HG02588 (cell line): ENCODE measurements at regions not wholly inside any gene's neighbourhood (a gene's known extent, or its start where the extent isn't known, plus 50 kb on each side); places are given as distances from the start of the nearest gene placed in this dataset.
"Not testable (repeated sequence)": the region's sequence is repeated elsewhere in the genome, so short reads cannot be mapped to it uniquely, and the experiment has no call there.

ENCODE experiments used
- ATAC-seq: cut with Tn5 transposase; IDR thresholded peaks from one replicate; pipeline ENCODE4 v1.9.1; 2021; ENCODE audit warnings: mild to moderate bottlenecking, moderate library complexity; ENCODE audit not compliant: unreplicated experiment

DNA sequence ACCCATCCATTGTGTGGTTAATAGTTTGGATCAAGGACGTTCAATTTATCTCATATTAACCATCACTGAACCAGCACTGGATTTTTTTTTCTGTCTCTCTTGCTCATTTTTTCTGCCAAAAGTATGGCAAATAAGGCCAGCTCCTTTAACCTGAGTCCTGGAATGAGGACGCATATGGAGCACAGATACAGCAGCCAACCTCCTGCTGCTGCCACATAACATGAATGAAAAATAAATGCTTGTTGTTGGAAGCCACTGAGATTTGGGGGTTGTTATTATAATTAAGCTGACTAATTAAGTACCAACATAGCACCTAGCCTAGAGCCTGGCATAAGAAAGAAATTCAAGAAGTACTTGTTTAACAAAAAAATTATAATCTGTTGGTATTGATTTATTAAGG, 335.3 kb upstream of the DUSP10 start:
- ATAC-seq: no peak

DNA sequence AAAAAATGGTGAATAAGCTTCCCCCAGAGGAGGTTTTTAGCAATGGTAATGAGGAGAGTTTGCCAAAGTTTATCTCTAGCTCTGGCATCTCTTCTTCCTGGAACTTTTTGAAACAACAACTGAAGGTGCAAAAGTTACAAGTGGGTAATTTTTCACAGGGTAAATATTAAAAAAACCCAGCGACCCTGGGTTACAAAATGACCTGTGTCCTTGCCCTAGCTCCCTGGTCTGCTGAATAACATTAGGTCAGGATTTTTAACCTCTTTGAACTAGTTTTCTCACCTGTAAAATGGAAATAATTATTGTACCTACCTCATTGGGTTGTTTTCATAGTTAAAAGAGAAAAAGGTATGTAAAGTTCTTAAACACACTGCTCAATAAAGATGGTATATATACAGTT, 332.4 kb upstream of the DUSP10 start:
- no peak for ATAC-seq

DNA sequence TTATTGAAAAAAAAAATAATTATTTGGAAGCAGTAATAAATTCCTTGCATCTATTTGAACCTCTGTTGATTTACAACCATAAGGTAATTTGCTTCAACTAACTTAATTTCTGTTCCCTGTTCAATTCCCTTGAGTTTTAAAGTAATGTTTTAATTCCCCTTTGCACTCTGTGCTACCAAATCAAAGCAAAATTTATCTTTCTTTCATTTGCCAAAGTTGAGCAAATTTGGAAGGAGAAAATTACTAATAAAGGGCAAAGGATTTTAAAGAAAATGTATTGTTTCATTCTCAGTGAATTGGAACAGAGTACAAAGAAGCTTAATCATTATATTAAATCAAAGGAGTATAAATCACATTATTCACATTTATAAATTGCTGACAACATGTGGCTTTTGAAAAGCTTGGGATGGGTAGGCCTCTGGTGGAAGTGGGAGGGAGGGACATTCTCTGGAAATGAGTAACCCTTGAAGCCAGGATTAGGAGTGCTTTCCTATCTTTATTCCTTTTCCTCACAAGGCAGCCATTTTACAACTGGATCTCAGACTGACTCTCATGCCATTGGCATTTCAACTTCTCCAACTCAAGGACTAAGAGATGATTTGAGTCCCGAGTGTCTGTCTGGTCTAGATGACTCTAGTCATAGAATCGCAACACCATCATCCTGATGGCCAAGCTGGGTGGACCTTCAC, 331.6 kb upstream of the DUSP10 start:
- no peak for ATAC-seq

DNA sequence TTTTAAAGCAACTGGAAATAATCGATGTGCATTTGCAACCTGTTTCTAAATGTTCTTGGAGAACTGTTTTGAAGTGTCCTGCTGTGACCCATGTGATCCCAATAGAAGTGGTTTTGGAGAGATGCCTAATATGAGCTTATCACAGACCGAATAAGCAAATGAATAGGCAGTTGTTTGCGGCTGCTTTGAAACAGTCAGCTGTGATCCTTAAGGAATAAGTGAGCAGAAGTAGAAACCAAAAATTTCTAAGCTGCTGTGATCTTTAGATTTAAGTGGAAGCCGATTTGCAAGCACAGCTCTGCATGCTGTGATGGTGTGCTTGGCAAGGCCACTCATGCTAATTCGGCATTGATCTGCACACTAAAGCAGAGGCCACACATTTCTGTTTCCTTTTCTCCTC, 329.5 kb upstream of the DUSP10 start:
- no peak for ATAC-seq

DNA sequence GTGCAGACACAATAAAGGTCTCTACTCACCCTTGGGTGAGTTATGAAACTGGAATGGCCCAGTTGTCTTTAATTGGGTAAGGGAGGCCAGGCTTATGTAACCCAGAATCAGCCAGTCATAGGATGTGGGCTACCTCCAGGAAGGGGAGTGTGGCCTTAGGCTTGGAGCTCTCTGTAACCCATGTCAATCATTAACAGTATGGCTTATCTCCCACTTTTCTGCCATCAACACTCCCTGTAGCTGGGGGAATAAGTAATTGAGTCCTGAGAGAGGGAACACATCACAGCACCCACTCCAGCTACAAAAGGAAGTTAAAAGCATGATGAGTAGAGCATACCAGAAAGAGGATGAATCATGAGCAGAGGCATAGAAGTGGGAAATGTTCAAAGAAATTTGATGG, 327.0 kb upstream of the DUSP10 start:
- no peak for ATAC-seq

DNA sequence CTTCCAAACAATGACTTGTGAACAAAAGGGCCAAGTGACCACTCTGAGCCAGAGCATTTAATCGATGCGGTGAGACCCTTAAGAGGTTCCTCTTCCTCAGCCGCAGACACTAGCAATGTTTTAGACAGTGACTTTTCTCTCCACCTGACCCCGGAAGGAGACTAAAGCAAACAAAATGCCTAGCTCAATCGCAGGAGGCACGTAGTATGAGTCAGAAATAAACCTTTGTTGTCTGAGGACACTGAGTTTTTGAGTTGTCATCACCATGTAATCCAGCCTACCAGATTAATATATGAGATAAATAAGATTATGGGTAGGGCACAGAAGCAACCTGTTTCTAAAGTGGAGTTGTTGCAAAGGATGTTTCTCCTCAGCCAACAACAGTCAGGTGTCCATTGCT, 326.2 kb upstream of the DUSP10 start:
- no peak for ATAC-seq

DNA sequence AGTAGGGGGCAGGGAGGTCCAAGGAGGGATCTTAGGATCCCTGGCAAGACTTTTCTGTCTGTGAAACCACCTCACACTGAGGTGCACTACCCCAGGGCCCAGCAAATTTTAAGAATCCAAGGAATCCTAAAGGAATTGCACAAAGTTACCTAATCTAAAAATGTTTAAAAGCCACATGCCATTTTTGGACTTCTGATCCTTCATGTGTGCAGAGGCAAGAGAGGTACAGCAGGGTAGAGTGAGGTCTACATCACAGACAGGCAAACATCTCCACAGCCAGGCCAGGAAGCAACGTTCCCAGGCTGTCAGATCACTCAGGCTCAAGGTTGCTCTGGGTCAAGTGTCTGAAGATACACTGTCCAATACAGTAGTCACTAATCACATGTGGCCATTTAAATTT, 324.6 kb upstream of the DUSP10 start:
- no peak for ATAC-seq

DNA sequence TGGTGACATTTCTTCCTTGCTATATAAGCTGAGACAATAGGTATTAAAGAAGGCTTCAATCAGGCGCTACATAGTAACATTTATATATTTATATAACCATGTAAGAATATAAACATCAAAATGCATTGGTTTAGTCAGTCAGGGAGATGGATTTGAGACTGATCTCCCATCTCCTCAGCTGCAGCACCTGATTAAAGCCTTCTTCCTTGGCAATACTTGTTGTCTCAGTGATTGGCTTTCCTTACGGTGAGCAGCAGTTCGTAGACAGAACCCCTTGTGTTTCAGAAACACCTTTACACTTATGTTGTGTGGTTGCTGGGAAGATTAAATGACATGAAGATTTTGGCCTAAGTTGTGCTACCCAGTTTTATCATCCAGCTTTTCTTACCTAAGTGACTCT, 323.3 kb upstream of the DUSP10 start:
- no peak for ATAC-seq

DNA sequence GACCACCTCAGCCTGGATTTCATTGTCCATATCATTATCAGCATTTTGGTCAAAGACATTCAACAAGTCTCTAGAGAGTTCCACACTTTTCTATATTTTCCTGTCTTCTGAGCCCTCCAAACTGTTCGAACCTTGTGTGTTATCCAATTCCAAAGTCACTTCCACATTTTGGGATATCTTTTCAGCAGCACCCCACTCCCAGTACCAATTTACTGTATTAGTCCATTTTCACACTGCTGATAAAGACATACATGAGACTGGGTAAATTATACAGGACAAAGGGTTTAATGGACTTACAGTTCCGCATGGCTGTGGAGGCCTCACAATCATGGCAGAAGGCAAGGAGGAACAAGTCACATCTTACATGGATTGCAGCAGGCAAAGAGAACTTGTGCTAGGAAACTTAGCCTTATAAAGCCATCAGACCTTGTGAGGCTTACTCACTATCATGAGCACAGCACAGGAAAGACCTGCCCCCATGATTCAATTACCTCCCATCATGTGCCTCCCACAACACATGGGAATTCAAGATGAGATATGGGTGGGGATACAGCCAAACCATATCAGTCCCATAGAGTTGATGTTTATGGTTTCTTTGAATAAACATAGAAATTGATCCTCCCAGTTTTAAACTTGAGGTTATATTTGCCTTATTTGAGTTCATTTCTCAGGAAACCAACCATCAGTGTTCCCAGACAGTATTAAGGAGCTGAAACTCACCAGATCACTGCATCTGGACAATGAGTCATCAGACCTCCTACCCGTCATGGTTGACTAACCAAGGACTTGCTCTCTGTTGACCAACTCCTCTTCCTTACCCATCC, 322.7 kb upstream of the DUSP10 start:
- ATAC-seq: no peak

DNA sequence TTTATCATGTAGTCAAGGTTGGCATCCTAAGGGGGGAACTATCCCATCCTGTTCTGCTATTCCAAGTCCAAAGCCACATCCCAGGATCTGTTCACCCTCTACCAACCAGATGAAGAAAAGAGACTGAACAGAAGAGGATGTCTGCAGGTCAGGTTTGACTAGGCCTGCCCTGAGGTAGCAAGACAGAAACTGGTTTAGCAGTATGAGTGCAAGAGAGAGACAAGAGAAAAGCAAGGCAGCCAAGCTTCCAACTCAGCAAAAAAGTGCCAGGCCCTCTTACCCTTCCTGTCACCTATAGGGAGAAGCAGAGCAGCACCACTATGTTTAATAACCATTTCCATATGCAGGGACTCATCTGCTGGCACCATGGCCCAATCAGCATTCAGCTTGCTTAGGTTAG, 320.8 kb upstream of the DUSP10 start:
- no peak for ATAC-seq

DNA sequence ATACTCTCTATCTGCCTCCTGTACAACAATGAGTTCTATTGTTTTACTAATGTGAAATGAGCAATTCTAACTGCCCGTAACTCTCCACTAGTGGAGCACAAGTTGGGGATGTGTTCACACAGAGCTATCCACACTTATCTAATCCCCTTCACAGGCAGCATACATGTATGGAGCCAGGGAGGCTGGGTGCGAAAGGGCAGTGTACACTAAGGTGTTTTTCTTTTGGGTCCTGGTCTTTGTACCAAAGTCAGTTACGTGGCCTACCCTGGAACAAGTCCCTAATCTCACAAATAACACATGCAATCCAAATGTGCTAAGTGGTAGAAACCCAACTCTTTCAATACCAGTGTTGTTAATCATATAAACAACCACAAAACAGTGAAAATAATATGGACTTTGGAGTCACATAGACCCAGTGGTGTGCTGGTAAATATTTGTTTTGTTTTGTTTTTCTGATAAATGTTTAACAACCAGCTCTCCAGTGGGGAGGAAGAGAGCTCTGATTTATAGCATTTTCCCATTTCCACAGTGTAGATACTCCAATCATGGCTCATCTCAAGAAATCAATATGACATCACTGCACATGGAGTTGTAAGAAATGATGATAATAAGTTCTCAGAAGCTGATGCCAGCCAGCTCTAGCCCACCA, 319.9 kb upstream of the DUSP10 start:
- ATAC-seq: no peak

DNA sequence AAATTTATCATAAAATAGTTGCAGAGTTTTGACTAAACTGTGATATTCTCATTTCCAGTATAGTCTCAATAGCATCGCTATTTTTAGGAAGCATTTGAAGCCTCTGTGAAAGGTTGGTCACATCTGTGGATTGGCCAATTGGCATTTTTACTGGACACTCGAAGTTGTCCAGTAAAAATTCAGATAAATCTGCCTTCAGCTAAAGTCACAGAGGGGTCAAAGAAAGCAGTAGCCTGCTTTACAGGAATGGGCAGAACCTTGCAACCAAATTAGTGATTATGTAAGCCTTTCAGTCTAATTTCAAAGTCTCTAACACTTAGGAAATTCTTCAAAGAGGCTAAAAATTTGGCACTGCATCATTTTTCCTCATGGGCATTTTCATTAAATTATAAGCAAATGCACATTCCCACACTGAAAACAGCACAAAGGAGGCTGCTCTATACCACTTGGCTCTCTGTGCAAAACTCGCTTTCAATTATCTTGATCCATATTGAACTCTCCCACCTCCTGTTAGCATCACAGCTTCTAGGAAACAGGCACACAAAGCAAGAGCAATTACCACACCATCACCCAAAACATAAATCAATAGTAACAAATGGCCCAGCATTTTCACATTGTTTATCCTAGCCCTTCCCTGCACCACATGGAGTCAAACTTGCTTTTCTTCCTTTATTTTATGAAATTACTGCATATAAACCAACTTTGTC, 318.5 kb upstream of the DUSP10 start:
- no peak for ATAC-seq

DNA sequence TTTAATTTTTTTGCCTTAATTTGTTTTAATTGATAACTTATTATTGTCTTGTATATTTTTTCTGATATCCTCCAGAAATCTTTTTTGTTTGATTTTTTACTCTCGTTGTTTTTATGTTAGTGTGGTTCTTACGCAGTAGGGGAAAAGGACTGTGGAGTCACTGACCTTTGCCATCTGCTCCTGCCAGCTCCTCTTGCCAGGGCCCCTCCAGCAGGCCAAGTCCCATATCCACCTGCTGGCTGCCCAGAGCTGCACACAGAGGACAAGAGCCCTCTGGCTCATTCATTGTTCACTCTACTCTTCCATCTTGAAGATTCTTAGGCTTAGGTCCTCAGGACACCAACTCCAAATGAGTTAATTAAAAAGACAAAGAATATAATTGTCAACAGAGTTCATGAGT, 316.4 kb upstream of the DUSP10 start:
- ATAC-seq: no peak

DNA sequence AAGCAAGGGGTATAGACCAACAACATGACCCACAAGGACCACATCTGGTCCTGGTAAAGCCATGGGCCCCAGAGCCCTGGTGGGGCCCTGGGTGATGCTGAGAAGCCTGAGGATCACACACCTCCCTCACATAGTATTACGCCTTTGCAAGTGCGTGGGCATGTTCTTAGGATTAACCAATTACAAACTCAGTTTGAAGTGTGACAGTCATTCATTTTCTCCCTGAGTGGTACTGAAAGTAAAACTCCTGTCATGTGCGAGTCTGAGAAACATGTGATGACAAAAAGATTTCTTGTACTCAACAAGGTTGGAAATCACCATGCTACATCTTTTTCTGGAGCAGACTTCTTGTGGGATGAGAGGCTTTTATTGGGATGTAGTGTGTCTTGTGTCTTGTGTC, 315.3 kb upstream of the DUSP10 start:
- ATAC-seq: no peak

DNA sequence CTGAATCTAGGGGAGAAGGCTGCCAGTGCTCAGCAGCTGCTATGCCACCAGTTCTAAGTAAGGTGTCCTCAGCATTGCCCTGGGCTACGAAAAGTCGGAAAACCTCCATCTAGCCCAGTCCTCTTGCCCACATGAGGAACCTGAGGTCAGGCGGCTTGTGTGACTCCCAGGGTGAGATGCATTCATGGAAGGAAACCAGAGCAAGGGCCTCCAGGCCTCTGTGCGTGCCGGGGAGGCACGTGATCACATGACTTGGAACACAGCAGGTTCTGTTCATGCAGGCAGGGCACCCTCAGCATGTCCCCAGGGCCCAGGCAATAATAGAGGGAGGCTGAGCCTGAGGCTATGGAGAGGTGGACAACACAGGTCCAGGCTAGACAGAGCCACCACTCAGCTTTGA, 312.5 kb upstream of the DUSP10 start:
- no peak for ATAC-seq

DNA sequence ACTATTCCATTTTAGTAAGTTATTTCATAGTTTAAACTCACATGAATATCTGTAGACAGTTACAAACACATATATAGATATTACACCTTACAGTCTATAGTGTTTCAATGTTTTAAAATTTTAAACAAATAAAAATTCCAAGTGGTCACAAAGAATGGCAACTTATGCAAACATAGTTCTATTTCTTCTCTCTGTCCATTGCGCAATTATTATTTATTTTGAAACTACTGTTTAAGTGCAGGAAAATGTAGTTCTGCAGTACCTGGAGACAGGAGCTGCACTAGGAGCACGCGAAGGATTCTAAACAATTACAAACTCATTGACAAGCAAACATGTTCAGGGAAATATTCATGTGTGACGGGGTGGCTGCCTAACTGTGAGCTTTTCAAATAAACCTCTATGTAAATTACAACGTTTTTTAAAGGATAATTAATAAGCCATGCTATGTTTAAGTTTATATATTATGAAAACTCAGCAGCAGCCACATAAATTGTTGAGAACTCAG, 312.0 kb upstream of the DUSP10 start:
- ATAC-seq: no peak

DNA sequence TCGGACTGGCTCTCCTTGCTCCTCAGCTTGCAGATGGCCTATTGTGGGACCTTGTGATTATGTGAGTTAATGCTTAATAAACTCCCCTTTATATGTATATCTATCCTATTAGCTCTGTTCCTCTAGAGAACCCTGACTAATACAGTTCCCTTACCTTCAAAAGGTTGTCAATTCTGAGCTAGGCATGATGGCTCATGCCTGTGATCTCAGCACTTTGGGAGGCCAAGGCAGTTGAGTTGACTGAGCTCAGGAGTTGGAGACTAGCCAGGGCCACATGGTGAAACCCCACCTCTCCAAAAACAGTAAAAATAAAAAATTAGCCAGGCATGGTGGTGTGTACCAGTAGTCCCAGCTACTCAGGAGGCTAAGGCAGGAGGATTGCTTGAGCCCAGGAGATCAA, 309.4 kb upstream of the DUSP10 start:
- ATAC-seq: peak; percentile 46

DNA sequence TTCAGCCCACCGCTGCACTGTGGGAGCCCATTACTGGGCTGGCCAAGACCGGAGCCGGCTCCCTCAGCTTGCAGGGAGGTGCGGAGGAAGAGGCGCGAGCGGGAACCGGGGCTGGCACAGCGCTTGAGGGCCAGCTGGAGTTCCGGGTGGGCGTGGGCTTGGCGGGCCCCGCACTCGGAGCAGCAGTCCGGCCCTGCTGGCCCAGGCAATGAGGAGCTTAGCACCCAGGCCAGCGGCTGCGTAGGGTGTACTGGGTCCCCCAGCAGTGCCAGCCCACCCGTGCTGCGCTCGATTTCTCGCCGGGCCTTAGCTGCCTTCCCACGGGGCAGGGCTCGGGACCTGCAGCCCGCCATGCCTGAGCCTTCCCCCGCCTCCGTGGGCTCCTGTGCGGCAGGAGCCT, 307.8 kb upstream of the DUSP10 start:
- ATAC-seq: not testable (repeated sequence)

DNA sequence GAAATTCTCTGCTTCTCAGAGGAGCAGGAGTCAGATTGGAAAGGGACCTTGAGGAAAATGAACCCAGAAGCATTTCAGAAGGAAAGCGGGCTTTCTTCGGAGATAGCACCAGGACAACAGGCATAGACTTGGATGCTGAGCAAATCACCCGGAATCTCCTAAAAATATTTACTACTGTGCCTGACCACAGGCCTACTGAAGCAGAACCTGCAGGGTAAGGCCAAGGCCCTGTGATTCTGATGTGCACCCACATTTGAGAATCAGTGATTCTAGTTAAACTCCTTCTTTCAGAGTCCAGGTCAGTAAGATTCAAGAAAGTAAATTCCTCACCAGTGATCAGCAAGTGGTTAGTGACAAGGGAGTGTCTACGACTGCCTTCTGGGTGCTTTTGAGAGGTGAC, 307.3 kb upstream of the DUSP10 start:
- no peak for ATAC-seq

DNA sequence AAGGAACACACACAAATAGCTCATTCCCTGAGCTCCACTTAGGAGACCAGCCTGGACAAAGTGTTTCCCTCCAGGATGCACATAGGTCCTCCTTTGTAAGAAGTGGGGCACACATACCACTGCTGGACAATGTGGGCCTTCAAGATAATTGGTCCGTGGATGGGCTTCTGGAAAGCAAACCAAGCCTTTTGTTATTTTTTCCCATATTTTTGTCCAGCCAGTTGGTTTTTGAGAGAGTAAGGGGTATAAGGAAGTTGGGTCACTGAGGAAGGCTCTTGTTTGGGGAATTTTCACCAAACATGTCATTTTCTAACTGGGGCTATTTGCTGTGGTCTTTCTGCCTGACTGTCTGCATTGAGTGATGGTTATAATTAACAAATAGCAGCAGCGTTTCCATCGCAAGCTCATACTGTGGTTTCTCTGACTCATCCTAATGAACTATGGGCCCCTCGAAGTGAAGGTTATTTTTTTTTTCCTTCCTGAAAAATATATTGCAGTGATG, 306.3 kb upstream of the DUSP10 start:
- peak; percentile 79 for ATAC-seq

DNA sequence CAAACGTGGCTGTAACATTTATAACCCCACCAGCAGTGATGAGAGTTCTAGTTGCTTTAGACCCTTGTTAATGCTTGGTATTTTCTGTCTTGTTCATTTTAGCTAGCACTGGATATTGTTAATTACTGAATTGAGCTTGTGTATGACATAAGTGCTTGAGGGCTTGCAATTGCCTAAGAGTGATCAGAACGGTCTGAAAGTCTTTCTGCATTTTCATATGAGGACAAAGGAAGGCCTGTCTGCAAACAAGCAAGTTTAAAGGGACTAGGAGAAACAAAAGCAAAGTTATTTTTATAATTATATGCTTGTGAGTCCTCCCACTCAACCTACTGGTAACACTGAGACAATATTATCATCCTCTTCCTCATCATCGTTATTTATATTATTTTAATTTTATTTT, 305.5 kb upstream of the DUSP10 start:
- no peak for ATAC-seq
